Fibroblast of the aortic adventitia (primary cell): ENCODE measurements at regions not wholly inside any gene's neighbourhood (a gene's known extent, or its start where the extent isn't known, plus 50 kb on each side); places are given as distances from the start of the nearest gene placed in this dataset.

Source experiments
- DNase-seq: peaks from one replicate; pipeline ENCODE4 v3.0.0-alpha.2; 2010; ENCODE audit warnings: low read depth
- H3K4me3 ChIP-seq: 2 replicates; pipeline ENCODE4 v1.5.1; 2011; ENCODE audit warnings: low read depth, mild to moderate bottlenecking, control low read depth, low read length, moderate library complexity
- CTCF ChIP-seq: IDR thresholded peaks from 2 replicates; pipeline ENCODE4 v1.5.1; 2011; ENCODE audit warnings: mild to moderate bottlenecking, low read length, control low read depth, inconsistent platforms; ENCODE audit not compliant: insufficient read depth

- no peak overlapping the region for H3K4me3 ChIP-seq
- no peak for TF ChIP-seq CTCF
- no peak for DNase-seq
Observed at GRCh38 chr10:117652228-117653169, 110.0 kb downstream of the EMX2 start.

- no peak overlapping the region for H3K4me3 ChIP-seq
- TF ChIP-seq CTCF, result no peak
- DNase-seq, result peak; percentile 82
Observed at GRCh38 chr10:117653170-117653515, 110.6 kb downstream of the EMX2 start.

DNA sequence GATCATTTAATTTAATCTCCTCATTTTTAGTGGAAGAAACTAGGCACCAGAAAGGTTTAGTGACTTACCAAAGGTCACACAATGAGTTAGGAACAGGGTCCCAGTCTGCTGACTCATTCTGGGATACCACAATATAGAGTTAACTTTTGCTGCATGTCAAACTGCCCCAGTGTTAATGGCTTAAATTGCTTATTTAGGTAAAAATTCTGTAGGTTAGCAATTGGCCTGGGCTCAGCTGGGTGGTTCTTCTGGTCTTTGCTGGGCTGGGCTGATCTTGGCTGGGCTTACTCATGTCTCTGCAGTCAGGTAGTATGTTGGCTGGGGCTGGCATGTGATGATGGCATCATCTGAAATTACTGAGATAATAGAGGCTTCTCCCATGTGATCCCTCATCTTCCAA is 111.6 kb downstream of the EMX2 start:
- no peak for DNase-seq
- TF ChIP-seq CTCF, result no peak
- no peak overlapping the region for H3K4me3 ChIP-seq

- no peak for TF ChIP-seq CTCF
- DNase-seq, result no peak
Observed at GRCh38 chr10:117656385-117657367, 114.1 kb downstream of the EMX2 start.

DNA sequence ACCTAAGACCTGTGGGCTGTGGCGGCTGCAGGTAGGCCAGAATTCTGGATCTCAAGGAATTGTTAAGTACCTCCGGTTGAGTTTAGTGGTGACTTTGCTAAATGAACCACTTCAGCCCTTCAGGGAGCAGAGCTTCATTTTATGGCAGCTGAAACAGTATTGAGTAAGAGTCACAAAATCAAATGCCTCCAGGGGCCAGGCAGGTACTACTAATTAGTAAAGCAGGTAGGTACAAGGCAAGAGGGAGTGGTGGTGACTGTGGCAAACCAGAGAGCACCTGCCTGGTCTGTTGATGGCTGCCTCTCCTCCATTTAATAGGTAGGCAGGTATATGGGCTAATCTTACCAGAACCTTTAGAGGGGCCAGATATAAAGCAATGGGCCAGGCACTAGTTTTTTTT is 118.8 kb downstream of the EMX2 start:
- DNase-seq, result no peak
- no peak for TF ChIP-seq CTCF
- H3K4me3 ChIP-seq, result no peak overlapping the region

More at GRCh38 chr10:117656385-117657367, 114.1 kb downstream of the EMX2 start:
- H3K4me3 ChIP-seq, result no peak overlapping the region

DNA sequence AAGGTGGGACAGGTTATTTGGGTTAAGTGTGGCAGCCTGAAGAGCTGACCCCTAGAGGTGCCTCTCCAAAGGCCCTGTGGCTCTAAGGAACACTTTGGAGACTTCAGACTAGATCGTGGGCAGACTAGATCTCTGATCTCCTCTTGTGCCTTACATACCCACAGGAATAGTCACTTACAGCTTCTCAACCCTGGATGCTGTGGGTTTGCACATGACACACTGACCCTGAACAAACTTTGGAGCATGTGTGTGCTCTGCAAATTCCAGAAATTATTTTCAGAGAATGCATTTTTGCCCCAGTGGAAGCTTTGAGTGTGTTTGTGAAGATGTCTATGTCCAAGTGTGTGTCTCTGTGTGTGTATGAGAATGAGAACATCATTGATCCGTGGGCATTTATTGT is 119.6 kb downstream of the EMX2 start:
- no peak for DNase-seq
- H3K4me3 ChIP-seq, result no peak overlapping the region
- no peak for TF ChIP-seq CTCF
